SK-N-SH treated with all-trans-retinoic acid at 6 μM for 48 hours (cell line): ENCODE measurements at regions not wholly inside any gene's neighbourhood (a gene's known extent, or its start where the extent isn't known, plus 50 kb on each side); places are given as distances from the start of the nearest gene placed in this dataset.

Experiments used
- ATAC-seq: fragments of 200-7000 bp; cut with Tn5 transposase; 3 replicates; pipeline ENCODE4 v1.9.1; 2020; ENCODE audit warnings: mild to moderate bottlenecking, moderate library complexity
- ARNTL ChIP-seq: fragments of 450-650 bp; formaldehyde crosslinking; IDR thresholded peaks from 2 replicates; pipeline ENCODE4 v1.5.0; 2020; ENCODE audit warnings: low read depth, mild to moderate bottlenecking, moderate library complexity, borderline replicate concordance
- BACH2 ChIP-seq: fragments of 250-450 bp; sonication (Bioruptor Pico); IDR thresholded peaks from 2 replicates; pipeline ENCODE4 v1.9.0; 2021; ENCODE audit warnings: mild to moderate bottlenecking, borderline replicate concordance
- CSDC2 ChIP-seq: fragments of 250-450 bp; sonication (Bioruptor Pico); IDR thresholded peaks from 2 replicates; pipeline ENCODE4 v1.5.0; 2020; ENCODE audit warnings: mild to moderate bottlenecking, moderate library complexity
- ESRRG ChIP-seq: fragments of 250-450 bp; sonication (Bioruptor Pico); IDR thresholded peaks from 2 replicates; pipeline ENCODE4 v1.6.1; 2021; ENCODE audit warnings: mild to moderate bottlenecking
- GLIS3 ChIP-seq: fragments of 250-450 bp; sonication (Bioruptor Pico); IDR thresholded peaks from 2 replicates; pipeline ENCODE4 v1.5.0; 2020; ENCODE audit warnings: mild to moderate bottlenecking, moderate library complexity
- ISL1 ChIP-seq: fragments of 250-450 bp; sonication (Bioruptor Pico); IDR thresholded peaks from 2 replicates; pipeline ENCODE4 v2.1.2; 2022; ENCODE audit warnings: mild to moderate bottlenecking, moderate library complexity
- OSR1 ChIP-seq: fragments of 250-450 bp; sonication (Bioruptor Pico); IDR thresholded peaks from 2 replicates; pipeline ENCODE4 v1.8.0; 2022; ENCODE audit warnings: moderate library complexity, mild to moderate bottlenecking, inconsistent platforms
- PPARA ChIP-seq: fragments of 250-450 bp; sonication (Bioruptor Pico); IDR thresholded peaks from 2 replicates; pipeline ENCODE4 v1.5.0; 2020; ENCODE audit warnings: mild to moderate bottlenecking, borderline replicate concordance
- SNAI2 ChIP-seq: fragments of 250-450 bp; sonication (Bioruptor Pico); IDR thresholded peaks from 2 replicates; pipeline ENCODE4 v1.5.0; 2020; ENCODE audit warnings: mild to moderate bottlenecking, moderate library complexity
- TCF4 ChIP-seq: fragments of 250-450 bp; sonication (Bioruptor Pico); IDR thresholded peaks from 2 replicates; pipeline ENCODE4 v1.8.0; 2021; ENCODE audit warnings: mild to moderate bottlenecking, moderate library complexity, borderline replicate concordance
- TOX ChIP-seq: fragments of 250-450 bp; sonication (Bioruptor Pico); IDR thresholded peaks from 2 replicates; pipeline ENCODE4 v1.8.0; 2021; ENCODE audit warnings: mild to moderate bottlenecking, moderate library complexity, borderline replicate concordance
- ZC3H10 ChIP-seq: fragments of 250-450 bp; sonication (Bioruptor Pico); IDR thresholded peaks from 2 replicates; pipeline ENCODE4 v1.5.1; 2021; ENCODE audit warnings: mild to moderate bottlenecking, moderate library complexity
- ZFP3 ChIP-seq: fragments of 250-450 bp; sonication (Bioruptor Pico); IDR thresholded peaks from 2 replicates; pipeline ENCODE4 v1.5.0; 2020; ENCODE audit warnings: mild to moderate bottlenecking, moderate library complexity
- ZNF565 ChIP-seq: fragments of 450-650 bp; formaldehyde crosslinking; conservative IDR thresholded peaks from 2 replicates; pipeline ENCODE4 v1.5.0; 2020; ENCODE audit warnings: low read depth, mild to moderate bottlenecking, moderate library complexity
- ZNF70 ChIP-seq: fragments of 450-650 bp; formaldehyde crosslinking; IDR thresholded peaks from 2 replicates; pipeline ENCODE4 v1.5.0; 2020; ENCODE audit warnings: mild to moderate bottlenecking, moderate library complexity
- TF ChIP-seq, protein P1 (sequence below): fragments of 250-450 bp; sonication (Bioruptor Pico); IDR thresholded peaks from 2 replicates; pipeline ENCODE4 v1.5.1; 2021; ENCODE audit warnings: mild to moderate bottlenecking, moderate library complexity
- TF ChIP-seq, protein P2 (sequence below): fragments of 250-450 bp; sonication (Bioruptor Pico); IDR thresholded peaks from 2 replicates; pipeline ENCODE4 v1.8.0; 2020; ENCODE audit warnings: mild to moderate bottlenecking, moderate library complexity, borderline replicate concordance
- TF ChIP-seq, protein P3 (sequence below): fragments of 250-450 bp; sonication (Bioruptor Pico); IDR thresholded peaks from 2 replicates; pipeline ENCODE4 v1.5.0; 2020; ENCODE audit warnings: mild to moderate bottlenecking, moderate library complexity

GRCh38 chr14:52202151-52202550 is 65.3 kb upstream of the PTGDR start:
- TF ChIP-seq ZNF70 (CRISPR knock-in tag) (no peak), CSDC2 (CRISPR knock-in tag) (no peak), PPARA (CRISPR knock-in tag) (no peak), SNAI2 (CRISPR knock-in tag) (no peak)
- ATAC-seq = no peak

- TF ChIP-seq ARNTL (CRISPR knock-in tag) (no peak), TCF4 (no peak), GLIS3 (CRISPR knock-in tag) (no peak), ZNF70 (CRISPR knock-in tag) (no peak), TOX (no peak), ESRRG (CRISPR knock-in tag) (no peak), BACH2 (CRISPR knock-in tag) (no peak)
- TF ChIP-seq, protein P1, sequence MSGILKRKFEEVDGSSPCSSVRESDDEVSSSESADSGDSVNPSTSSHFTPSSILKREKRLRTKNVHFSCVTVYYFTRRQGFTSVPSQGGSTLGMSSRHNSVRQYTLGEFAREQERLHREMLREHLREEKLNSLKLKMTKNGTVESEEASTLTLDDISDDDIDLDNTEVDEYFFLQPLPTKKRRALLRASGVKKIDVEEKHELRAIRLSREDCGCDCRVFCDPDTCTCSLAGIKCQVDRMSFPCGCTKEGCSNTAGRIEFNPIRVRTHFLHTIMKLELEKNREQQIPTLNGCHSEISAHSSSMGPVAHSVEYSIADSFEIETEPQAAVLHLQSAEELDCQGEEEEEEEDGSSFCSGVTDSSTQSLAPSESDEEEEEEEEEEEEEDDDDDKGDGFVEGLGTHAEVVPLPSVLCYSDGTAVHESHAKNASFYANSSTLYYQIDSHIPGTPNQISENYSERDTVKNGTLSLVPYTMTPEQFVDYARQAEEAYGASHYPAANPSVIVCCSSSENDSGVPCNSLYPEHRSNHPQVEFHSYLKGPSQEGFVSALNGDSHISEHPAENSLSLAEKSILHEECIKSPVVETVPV (CRISPR knock-in tag) = no peak
- TF ChIP-seq, protein P2, sequence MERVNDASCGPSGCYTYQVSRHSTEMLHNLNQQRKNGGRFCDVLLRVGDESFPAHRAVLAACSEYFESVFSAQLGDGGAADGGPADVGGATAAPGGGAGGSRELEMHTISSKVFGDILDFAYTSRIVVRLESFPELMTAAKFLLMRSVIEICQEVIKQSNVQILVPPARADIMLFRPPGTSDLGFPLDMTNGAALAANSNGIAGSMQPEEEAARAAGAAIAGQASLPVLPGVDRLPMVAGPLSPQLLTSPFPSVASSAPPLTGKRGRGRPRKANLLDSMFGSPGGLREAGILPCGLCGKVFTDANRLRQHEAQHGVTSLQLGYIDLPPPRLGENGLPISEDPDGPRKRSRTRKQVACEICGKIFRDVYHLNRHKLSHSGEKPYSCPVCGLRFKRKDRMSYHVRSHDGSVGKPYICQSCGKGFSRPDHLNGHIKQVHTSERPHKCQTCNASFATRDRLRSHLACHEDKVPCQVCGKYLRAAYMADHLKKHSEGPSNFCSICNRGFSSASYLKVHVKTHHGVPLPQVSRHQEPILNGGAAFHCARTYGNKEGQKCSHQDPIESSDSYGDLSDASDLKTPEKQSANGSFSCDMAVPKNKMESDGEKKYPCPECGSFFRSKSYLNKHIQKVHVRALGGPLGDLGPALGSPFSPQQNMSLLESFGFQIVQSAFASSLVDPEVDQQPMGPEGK = no peak
- TF ChIP-seq, all 23 proteins: peak for 0
- no peak for ATAC-seq
Measured at GRCh38 chr14:52190337-52190931, 77.1 kb upstream of the PTGDR start.

DNA sequence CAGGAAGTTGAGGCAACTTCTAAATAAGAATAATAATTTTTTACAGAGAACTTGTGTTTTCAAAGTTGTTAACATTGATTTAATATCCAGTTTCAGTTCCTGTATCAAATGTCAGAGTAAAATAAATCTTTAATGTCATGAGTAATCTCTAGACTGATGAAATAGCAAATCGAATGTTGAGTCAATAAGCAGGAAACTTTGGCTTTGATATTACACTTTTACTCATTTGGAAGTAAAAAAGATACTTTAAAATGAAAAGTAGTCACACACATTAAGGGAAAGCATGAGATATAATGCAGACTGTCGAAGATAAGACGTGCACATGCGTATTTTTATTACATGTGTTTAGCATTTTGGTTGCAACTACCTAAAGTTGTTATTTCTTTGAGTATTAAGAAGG is 78.2 kb upstream of the PTGDR start:
- TF ChIP-seq BACH2 (CRISPR knock-in tag) = no peak
- ATAC-seq = no peak

DNA sequence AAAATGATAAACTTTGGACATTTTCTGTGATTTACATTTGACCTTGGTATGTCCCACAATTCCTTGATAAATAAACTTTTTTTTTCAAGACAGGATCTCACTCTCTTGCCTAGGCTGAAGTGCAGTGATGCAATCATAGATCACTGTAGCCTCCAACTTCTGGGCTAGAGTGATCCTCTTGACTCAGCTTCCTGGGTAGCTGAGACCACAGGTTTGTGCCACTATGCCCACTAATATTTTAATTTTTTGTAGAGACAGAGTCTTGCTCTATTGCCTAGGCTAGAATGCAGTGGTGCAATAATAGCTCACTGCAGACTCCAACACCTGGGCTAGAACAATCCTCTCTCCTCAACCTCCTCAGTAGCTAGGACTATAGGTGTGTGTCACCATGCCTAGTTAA is 79.1 kb upstream of the PTGDR start:
- TF ChIP-seq, protein P3, sequence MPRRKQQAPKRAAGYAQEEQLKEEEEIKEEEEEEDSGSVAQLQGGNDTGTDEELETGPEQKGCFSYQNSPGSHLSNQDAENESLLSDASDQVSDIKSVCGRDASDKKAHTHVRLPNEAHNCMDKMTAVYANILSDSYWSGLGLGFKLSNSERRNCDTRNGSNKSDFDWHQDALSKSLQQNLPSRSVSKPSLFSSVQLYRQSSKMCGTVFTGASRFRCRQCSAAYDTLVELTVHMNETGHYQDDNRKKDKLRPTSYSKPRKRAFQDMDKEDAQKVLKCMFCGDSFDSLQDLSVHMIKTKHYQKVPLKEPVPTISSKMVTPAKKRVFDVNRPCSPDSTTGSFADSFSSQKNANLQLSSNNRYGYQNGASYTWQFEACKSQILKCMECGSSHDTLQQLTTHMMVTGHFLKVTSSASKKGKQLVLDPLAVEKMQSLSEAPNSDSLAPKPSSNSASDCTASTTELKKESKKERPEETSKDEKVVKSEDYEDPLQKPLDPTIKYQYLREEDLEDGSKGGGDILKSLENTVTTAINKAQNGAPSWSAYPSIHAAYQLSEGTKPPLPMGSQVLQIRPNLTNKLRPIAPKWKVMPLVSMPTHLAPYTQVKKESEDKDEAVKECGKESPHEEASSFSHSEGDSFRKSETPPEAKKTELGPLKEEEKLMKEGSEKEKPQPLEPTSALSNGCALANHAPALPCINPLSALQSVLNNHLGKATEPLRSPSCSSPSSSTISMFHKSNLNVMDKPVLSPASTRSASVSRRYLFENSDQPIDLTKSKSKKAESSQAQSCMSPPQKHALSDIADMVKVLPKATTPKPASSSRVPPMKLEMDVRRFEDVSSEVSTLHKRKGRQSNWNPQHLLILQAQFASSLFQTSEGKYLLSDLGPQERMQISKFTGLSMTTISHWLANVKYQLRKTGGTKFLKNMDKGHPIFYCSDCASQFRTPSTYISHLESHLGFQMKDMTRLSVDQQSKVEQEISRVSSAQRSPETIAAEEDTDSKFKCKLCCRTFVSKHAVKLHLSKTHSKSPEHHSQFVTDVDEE (CRISPR knock-in tag) = no peak
- no peak for TF ChIP-seq ESRRG (CRISPR knock-in tag)
- no peak for TF ChIP-seq OSR1 (CRISPR knock-in tag)
- TF ChIP-seq, protein P1 (CRISPR knock-in tag) = no peak
- TF ChIP-seq ZC3H10 = no peak
- TF ChIP-seq ISL1 (CRISPR knock-in tag) = no peak
- ATAC-seq = no peak

DNA sequence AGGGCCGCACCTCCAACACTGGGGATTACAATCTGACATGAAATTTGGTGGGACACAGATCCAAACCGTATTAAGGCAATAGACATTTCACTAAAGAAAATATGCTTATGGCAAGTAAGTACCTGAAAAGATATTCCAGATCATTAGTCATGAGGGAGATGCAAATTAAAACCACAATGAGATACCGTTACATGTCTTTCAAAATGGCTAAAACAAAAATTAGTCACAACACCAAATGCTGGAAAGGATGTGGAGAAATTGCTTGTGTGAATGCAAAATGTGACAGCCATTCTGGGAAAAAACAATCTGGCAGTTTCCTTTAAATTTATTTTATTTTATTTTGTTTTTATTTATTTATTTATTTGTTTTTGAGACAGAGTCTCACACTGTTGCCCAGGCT is 82.3 kb upstream of the PTGDR start:
- no peak for ATAC-seq
- TF ChIP-seq ESRRG (CRISPR knock-in tag) (no peak), ZFP3 (CRISPR knock-in tag) (no peak), ZNF565 (no peak)
- TF ChIP-seq, protein P3 (CRISPR knock-in tag) = no peak
